GM19240 (cell line): ENCODE measurements at regions not wholly inside any gene's neighbourhood (a gene's known extent, or its start where the extent isn't known, plus 50 kb on each side); places are given as distances from the start of the nearest gene placed in this dataset.
A peak's percentile ranks its signal among the peaks of the same experiment; 100 is the strongest.

ENCODE experiments used
- DNase-seq: peaks from one replicate; pipeline ENCODE4 v3.0.0; 2011; ENCODE audit warnings: low spot score; ENCODE audit not compliant: insufficient read length

DNA sequence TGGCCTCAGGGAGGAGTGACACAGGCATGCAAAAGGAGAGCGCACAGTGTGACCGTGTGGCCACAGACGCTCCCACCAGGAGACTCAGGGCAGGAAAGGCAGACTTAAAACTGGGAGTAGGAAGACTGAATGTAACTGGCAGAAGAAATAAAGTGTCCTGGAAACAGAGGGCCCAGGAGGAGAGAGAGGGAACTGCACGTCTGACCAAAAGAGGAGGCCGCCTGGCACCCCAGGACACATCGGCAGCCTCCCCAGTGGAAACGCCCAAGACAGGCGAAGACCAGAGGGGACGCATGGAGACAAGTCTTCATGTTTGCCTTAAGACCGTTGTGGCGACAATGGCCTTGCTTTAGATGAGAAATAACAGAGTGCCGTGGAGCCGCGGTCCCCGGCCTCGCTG, 163.6 kb upstream of the ALKAL2 start:
- DNase-seq = no peak

DNA sequence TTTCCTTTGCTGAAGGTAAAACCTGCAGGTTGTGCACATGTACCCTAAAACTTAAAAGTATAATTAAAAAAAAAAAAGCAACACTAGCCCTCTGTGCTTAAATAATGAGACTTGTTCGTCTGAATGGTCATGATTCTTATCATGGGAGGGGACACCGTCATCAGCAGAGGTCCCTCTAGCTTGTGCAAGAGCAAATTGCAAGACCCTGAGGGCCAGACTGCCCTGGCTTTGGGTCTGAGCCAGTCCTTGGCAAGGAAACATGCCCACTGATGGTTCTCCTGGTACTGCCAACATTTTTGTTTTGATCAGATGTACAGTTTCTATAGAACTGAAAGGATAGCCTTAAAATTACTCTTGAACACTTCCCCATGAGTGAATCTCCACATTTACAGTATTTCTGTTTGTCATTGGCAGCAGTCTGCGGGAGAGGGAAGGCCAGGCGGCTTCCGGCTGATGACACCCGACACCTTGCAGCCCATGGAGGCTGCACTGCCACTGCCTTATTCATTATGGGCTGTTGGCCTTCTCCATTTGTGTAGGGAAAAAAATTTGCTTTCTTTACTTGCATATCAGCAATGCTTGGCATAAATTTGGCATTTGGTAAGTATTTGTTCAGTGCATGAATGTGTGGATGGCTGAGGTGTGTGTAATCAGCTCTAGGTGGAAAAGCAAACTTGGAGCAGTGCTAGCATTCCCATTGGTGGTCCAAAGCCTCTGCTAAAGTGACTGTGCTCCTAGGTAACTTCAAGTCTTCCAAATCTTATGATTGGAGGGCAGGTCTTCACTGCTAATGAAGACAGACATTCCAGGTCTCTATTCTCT, 161.6 kb upstream of the ALKAL2 start:
- DNase-seq = no peak

DNA sequence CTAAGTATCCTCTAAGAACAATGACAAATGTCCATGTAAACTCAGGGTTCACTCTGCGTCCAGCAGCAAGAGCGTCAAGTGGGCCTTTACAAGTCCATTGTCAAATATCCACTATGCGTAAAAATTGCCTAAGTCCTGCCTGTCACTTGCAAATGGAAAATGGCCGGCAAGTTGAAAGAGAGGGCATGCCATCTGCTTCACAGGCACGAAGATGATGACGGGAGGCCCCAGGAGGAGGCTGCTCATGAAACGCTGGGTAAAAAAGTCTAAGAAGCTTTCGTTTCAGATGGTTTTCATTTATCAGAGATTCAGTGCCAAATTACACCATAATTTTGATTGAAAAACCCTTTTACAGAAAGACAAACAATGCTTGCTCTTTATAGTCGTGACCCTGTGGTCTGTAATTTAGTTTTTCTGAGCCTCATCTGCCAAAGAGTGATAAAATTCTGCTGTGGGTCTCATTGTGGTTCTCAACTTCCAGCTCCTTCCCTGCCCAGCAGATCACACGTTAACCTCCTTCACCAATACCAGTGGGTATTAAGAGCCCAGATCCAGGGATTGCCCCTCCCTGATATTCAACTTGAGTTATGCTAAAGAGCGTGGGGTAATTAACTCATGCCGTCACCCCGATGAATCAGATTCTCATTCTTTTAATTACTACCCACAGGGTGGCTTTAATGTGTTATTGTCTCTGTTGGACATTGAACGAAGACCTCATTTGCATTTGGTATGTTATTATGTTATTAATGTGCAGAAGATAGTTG, 160.2 kb upstream of the ALKAL2 start:
- no peak for DNase-seq

DNA sequence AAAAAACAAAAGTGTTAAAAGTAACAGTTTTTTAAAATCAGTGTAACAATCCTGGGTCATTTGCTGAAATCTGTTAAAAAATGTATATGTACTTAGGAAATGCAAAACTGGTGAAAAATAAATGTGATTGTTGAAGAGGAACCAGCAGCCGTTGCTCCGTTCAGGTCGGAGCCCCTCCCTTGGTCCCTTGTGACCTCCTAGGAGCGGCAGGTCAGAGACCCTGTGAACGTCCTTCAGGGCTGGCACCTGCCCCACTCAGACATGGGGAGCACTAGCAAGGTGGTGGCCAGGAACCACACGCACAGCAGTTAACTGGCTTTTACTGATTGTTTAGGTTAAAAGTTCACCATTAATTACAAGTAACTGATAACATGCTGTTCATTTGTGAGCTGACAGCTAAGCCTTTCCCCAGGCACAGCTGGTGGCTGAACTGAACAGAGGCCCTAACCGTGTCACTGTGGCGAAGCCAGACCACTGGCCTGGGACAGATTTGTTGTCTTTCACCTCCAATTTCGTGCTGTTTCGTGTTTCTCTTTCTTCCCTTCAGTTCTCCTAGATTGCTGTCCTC, 159.2 kb upstream of the ALKAL2 start:
- no peak for DNase-seq

DNA sequence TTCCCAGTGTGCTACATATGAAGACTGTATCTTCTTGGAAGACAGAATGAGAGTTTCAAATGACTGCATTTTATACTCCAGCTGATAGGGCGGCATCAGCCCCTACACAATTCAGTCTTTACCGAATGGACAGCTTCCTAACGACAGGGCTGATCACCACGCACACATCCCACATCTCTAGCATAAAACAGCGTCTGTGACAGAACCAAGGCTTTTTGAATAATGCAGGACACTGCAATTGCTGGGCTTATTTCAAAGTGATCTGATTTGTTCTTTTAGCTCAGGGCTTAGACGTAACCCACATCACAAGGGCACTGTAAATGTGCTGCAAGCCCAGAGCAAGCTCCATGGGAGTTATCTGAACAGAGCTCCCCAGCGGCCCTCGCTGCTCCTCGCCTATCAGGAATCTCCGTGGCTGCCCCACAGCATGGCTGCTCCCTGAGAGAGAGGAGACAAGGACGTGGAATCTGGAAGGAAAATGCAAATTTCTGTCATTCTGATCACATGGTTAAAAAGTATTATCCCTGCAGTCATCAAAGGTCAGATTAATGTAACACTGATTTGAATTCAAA, 158.5 kb upstream of the ALKAL2 start:
- no peak for DNase-seq

DNA sequence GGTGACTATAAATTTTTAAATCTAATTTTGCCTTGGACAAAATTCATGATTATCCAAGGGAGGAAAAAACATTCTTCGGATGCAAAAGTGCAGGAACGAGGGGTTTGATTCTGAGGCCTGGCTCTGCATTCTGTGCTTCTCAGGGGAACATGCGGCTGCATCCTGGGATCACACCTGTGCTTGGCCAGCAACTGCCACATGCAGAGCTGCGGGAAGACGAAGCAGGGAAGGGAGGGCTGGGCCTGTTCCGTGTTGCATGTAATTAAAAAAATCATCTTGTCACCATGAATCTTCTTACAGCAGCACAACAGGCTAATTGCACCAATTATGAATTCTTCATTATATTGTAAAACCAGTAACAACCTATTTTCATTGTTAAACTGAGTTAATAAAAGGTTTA, 158.0 kb upstream of the ALKAL2 start:
- DNase-seq = no peak

DNA sequence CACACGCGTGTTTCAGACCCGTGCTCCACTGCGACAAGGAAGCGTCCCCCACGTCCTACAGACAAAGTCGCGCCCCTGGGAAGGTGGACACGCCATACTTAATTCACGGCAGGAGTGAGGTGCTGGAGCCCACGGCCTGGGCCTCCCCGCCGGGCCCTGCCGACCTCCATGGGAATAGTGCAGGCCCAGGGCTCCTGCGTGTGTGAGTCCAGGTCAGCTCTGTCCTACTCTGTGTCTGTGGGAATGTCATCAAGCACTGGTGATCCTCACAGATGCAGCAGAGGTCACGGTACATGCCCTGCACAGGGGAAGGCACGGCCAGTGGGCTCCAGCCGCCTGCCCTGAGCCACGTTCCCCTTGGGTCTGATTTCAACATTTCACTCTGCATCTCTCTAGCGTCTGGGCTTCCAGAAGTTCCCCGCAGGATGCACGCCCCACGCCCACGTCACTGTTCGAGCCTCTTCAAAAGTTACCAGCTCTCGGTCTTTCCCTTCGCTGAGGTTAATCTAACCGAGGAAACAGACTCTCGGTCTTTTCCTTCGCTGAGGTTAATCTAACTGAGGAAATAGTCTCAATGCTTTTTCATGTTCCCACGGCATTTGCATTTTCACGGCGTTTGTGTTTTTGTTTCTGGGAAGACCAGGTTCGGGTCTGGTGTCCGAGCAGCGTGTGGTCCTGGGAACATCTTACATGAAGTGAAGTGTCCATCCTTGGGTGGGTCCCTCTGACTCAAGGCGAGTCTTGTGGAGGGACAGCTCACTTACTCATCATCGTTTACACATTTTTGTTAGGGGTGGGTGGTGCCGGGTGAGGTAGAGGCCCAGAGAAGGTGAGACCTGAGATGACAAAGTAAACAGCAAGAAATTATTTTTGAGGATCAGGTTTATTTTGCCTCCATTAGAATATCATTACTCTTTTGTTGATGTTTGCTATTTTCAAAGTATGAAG, 157.3 kb upstream of the ALKAL2 start:
- DNase-seq = no peak

DNA sequence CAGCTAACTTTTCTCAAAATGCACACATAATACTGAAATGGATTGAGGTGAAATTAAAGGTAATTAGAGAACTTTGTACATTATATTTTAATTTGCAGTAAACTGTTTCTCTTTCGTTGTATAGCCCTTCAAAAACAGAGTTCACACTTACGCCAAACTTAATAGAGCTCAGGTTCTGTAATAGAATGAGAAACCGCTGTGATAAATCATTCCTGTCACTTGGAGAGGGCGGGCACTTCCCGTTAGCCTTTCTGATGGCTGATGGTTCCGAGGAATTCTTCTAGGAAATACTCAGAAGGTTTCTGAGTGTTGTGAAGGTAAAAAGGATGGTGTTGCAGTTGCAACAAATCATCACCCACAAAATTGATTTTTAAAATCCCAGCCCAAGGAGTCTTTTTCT, 155.8 kb upstream of the ALKAL2 start:
- no peak for DNase-seq

DNA sequence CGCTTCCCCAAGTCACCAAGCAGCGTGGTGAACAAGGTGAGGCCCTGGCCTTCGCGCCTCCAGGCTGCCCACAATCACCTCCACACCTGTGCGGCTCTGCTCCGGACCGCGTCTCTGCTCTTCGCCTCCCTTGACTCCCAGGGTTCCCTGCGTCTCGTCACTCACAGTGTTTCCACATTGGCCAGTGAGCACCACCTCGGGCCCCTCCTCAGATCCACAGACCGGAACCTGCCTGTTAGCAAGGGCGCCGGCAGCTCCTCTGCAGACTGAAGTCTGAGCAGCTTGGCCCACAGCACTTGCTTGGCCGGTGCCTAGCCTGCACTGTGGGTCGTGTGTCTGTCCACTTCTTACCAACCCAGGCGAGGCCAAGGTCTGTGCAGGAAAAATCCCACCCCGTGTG, 155.3 kb upstream of the ALKAL2 start:
- no peak for DNase-seq

DNA sequence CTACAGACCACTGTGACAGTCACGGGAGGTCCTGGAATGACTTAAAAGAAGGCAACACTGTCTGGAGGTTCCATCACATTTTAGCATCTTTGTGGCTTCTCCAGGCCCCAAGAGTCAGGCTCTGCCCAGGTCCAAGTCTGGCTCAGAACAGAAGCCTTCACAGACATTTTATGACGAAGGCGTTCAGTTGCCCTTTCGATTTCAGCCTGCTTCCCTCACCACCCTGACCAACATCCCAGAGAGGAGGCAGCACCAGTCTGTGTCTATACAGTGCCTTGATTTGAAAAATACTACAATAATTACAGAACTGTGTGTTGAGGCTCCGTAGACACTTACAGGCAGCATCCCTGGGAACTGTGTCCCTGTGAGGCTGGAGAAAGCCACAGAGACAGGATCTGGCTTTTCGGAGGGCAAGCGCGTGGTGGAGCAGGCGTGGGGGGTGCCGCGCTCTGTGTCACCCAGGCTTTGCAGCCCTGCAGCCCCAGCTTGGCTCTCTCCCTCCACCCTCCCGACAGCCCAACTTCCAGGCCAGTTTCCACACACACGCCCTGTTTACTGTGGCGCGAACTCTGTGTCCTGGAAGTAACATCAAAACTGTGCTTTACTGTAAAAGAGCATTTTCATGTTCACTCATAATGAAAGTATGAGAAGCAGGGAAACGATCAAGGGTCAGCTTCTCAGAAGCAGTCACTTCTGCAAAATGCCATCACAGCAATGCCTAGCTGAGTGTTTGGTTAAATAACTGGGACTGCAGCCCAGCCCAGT, 153.5 kb upstream of the ALKAL2 start:
- DNase-seq = no peak

DNA sequence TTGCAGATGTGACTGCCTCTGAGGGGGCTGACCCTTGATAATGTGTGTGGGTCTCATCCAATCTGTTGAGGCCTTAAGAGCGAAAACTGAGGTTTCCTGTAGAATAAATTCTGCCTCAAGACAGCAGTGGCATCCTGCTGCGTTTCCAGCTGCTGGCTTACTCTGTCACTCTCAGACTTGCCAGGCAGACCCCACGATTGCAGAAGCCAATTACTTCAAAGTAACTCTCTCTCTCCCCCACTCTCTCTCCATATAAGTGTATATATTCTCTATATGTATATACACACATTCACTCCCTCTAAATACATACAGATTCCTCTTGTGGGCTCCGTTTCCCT, 152.5 kb upstream of the ALKAL2 start:
- no peak for DNase-seq

DNA sequence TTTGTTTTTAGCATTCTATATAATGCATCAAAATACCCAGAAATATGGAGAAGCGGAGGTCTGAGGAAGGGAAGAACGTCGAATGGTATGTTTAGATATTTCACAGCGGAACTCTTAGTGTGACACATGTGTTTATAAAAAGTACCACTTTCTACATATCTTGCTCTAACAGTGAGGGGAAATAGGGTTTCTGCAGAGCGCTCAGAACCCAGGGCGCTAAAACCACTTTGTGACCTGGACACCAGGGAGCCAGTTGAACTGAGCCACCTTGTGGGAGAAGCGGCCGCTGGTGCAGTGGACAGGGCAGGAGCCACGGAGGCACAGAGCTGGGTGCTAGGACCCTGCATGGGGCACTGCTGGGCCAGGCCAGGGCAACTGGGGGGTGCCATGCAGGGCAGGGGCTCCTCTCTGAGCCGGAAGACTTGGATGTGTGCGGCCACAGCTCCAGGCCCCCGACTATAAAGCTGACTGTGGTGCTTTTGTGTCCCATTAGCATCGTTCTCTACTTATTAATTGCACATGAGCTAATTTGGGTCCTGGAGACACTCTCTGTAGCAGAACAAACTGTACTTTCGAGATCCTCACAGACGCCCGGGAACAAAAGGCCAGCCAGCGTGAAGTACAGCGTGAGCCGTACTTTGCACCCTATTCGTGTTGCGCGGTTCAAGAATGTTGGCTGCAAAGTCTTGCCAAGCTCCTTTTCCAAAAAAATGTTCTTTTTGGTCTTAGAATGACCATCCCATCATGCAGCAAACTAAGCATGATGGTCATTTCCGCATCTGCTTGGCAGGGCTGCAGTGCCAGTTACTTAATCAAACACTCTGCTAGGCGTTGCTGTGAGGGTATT, 151.9 kb upstream of the ALKAL2 start:
- no peak for DNase-seq

DNA sequence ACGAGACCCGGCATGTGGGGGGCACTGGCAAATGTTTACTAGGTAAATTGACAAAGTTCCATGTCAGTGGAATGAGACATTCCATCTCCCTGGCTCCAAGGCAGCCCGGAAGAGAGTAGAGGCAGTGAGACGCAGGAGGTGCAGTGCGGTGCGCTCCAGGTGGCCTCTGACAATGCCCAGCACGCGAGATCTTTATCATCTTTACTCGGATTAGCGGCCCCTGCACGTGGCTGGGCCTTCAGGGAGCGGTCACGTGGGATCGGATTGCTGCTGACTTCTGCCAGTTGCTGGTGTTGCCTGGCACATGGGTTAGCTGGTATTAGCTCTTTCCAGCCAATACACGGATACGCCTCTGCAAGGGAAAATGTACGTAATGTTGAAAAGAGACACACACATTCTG, 151.2 kb upstream of the ALKAL2 start:
- no peak for DNase-seq

DNA sequence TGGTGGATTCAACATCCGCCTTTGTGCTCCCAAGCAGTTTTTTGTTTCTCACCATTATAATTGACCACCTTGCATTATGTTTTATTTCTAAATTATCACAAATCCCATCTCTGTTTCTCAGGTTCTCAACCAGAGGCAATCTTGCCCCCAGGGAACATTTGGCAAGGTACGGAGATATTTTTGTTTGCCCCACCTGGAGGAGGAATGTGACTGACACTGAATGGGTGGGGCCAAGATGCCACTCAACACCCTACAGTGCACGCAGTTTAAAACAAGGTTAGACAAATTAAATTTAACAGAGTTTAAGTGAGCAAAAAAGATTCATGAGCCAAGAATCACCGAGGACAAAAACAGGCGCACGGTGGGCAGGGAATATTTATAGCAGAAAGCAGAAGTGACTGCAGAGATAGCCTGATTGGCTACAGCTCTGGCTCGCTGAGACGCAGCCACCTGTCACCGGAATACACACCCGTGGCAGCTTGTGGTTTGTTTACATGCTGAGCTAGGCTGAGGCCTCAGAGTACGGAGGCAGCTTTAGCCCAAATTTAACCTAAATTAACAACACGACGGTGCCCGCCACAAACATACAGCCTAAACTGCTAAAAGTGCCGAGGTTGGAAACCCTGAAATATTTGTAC, 150.0 kb upstream of the ALKAL2 start:
- peak; percentile 35 for DNase-seq

DNA sequence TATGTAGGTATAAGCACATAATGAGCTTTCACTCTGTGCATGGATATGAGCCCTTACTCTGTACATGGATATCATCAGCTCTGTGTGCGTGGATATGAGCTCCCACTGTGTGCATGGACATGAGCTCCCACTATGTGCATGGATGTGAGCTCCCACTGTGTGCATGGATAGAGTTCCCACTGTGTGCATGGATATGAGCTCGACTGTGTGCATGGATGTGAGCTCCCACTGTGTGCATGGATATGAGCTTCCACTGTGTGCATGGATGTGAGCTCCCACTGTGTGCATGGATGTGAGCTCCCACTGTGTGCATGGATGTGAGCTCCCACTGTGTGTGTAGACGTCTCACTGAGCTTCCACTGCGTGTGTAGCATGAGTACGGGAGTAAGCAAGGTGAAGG, 149.3 kb upstream of the ALKAL2 start:
- DNase-seq = no peak

DNA sequence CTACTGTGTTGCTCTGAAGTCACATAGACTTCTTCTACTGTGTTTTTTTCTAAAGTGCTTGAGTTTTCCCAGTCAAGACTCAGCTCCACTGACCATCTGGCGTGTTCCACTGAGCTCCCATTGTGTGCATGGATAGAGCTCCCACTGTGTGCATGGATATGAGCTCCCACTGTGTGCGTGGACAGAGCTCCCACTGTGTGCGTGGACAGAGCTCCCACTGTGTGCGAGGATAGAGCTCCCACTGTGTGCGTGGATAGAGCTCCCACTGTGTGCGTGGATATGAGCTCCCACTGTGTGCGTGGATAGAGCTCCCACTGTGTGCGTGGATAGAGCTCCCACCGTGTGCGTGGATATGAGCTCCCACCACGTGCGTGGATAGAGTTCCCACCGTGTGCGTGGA, 148.3 kb upstream of the ALKAL2 start:
- no peak for DNase-seq

DNA sequence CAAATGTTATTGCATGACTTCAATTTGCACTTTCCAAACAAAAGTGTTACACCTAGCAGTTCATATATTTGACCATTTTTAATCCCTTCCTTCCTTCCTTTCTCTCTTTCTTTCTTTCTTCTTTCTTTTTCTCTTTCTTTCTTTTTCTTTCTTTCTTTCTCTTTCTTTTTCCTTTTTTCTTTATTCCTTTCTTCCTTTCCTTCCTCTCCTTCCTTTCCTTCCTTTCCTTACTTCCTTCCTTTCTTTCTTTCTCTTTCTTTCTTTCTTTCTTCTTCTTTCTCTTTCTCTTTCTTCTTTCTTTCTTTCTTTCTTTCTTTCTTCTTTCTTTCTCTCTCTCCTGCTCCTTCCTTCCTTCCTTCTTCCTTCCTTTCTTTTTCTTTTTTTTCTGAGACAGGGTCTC, 146.7 kb upstream of the ALKAL2 start:
- DNase-seq = no peak

DNA sequence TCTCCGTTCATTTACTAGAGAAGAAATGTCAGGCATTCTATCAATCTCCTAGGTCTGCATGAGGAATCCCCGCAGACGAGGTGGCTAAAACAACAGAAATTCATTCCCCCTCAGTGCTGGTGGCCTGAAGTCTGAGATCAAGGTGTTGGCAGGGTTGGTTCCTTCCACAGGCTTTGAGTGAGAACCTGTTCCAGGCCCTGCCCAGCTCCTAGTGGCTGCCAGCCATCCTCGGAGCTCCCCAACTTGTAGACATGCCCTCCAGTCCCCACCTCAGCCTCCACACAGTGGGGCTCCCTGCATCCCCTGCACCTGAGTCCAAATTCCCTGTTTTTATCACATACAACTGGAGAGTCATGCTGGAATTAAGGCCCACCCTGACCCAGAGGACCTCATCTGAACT, 145.3 kb upstream of the ALKAL2 start:
- DNase-seq = no peak
